Stimulated activated CD4-positive, alpha-beta T cell treated with anti-CD3 and anti-CD28 coated beads, Interleukin-2, amount 100 ng/mL, for 4 hours (primary cell): ENCODE measurements at regions not wholly inside any gene's neighbourhood (a gene's known extent, or its start where the extent isn't known, plus 50 kb on each side); places are given as distances from the start of the nearest gene placed in this dataset.
"Not testable (repeated sequence)": the region's sequence is repeated elsewhere in the genome, so short reads cannot be mapped to it uniquely, and the experiment has no call there.

Experiments
- DNase-seq: peaks from one replicate; pipeline ENCODE4 v3.0.0-alpha.2; 2020; ENCODE audit warnings: low read depth

GRCh38 chr21:35982717-35983116, 77.6 kb downstream of the SETD4 start:
- no peak for DNase-seq

GRCh38 chr21:35981514-35982070, 78.7 kb downstream of the SETD4 start:
- no peak for DNase-seq

GRCh38 chr21:35980821-35981220, 79.5 kb downstream of the SETD4 start:
- DNase-seq, result no peak

GRCh38 chr21:35977860-35978259, 82.5 kb downstream of the SETD4 start:
- not testable (repeated sequence) for DNase-seq

GRCh38 chr21:35976929-35977328, 83.4 kb downstream of the SETD4 start:
- DNase-seq, result no peak

GRCh38 chr21:35976481-35976880, 83.8 kb downstream of the SETD4 start:
- DNase-seq, result no peak

GRCh38 chr21:35974775-35975174, 85.6 kb downstream of the SETD4 start:
- no peak for DNase-seq

- no peak for DNase-seq
These were observed 88.5 kb downstream of the SETD4 start for GRCh38 chr21:35971824-35972223.

- DNase-seq, result no peak
These were observed 91.0 kb downstream of the SETD4 start for GRCh38 chr21:35969281-35969680.

- DNase-seq, result no peak
These were observed 91.8 kb downstream of the SETD4 start for GRCh38 chr21:35968564-35968963.

GRCh38 chr21:35965699-35966098, 94.6 kb downstream of the SETD4 start:
- no peak for DNase-seq

- DNase-seq, result no peak
These were observed 96.3 kb downstream of the SETD4 start for GRCh38 chr21:35963920-35964451.

GRCh38 chr21:35962917-35963316, 97.4 kb downstream of the SETD4 start:
- no peak for DNase-seq

- DNase-seq, result no peak
These were observed 106.3 kb downstream of the SETD4 start for GRCh38 chr21:35954066-35954465.

- no peak for DNase-seq
These were observed 106.7 kb downstream of the SETD4 start for GRCh38 chr21:35953597-35953996.

- no peak for DNase-seq
These were observed 107.5 kb downstream of the SETD4 start for GRCh38 chr21:35952651-35953340.

- DNase-seq, result no peak
These were observed 111.3 kb downstream of the SETD4 start for GRCh38 chr21:35948982-35949381.

GRCh38 chr21:35945089-35945671, 115.1 kb downstream of the SETD4 start:
- no peak for DNase-seq

GRCh38 chr21:35943752-35944151, 116.6 kb downstream of the SETD4 start:
- DNase-seq, result no peak

GRCh38 chr21:35942211-35943144, 117.8 kb downstream of the SETD4 start:
- no peak for DNase-seq

- DNase-seq, result no peak
These were observed 120.0 kb downstream of the SETD4 start for GRCh38 chr21:35940074-35940927.
